B cell (primary cell): ENCODE measurements at regions not wholly inside any gene's neighbourhood (a gene's known extent, or its start where the extent isn't known, plus 50 kb on each side); places are given as distances from the start of the nearest gene placed in this dataset.

Experiments used
- EZH2 ChIP-seq: IDR thresholded peaks from 2 replicates; pipeline ENCODE4 v1.6.1; 2012; ENCODE audit warnings: borderline replicate concordance, low read depth, mild to moderate bottlenecking, moderate library complexity, low read length; ENCODE audit not compliant: insufficient read depth, poor library complexity, severe bottlenecking
- TF ChIP-seq, protein P1 (sequence below): fragments of 200-600 bp; IDR thresholded peaks from one replicate; pipeline ENCODE4 v1.8.0; 2022; ENCODE audit warnings: antibody characterized with exemption, mild to moderate bottlenecking

DNA sequence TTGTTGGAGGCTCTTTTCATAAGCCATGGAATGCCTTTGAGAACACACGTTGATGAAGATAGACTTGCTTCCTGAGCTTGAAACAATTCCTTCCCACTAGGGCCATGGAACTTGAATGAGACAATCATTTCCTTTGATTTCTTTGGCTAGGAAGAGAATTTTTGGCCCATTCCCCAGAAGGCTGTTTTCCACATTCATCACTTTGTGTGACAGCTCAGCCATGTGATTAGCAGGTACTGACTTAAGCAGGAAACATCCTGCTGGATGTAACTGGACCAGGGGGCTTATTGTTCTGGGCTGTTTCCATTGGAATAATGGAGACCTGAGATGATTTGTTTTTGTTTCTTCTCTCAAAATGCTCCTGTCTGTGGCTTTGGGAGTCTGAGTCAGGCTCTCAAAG lies 469.8 kb upstream of the SEL1L start:
- TF ChIP-seq, protein P1, sequence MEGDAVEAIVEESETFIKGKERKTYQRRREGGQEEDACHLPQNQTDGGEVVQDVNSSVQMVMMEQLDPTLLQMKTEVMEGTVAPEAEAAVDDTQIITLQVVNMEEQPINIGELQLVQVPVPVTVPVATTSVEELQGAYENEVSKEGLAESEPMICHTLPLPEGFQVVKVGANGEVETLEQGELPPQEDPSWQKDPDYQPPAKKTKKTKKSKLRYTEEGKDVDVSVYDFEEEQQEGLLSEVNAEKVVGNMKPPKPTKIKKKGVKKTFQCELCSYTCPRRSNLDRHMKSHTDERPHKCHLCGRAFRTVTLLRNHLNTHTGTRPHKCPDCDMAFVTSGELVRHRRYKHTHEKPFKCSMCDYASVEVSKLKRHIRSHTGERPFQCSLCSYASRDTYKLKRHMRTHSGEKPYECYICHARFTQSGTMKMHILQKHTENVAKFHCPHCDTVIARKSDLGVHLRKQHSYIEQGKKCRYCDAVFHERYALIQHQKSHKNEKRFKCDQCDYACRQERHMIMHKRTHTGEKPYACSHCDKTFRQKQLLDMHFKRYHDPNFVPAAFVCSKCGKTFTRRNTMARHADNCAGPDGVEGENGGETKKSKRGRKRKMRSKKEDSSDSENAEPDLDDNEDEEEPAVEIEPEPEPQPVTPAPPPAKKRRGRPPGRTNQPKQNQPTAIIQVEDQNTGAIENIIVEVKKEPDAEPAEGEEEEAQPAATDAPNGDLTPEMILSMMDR, result no peak
- TF ChIP-seq EZH2, result no peak
